Endothelial cell of umbilical vein (primary cell): ENCODE measurements at regions not wholly inside any gene's neighbourhood (a gene's known extent, or its start where the extent isn't known, plus 50 kb on each side); places are given as distances from the start of the nearest gene placed in this dataset.

ENCODE experiments used
- BruUV-seq: library from RNA; stranded (reverse); fragments of 400-500 nt; replicated peaks from 2 replicates; lab custom pipeline; 2021; lab: Mats Ljungman, UMichigan
- CTCF ChIA-PET: fragments of 300-600, 350-600 bp; sonication (Branson Sonifier 250); formaldehyde crosslinking; loops from one replicate; lab custom pipeline; 2021; ENCODE audit warnings: antibody characterized with exemption, inconsistent platforms; lab: Charles Lee
- POLR2A ChIA-PET: fragments of 300-600, 350-600 bp; sonication (Branson Sonifier 250); formaldehyde crosslinking; loops from one replicate; lab custom pipeline; 2021; ENCODE audit warnings: antibody characterized with exemption, inconsistent platforms; lab: Charles Lee
- DNase-seq: peaks from one replicate; pipeline ENCODE4 v3.0.0-alpha.2; 2011; ENCODE audit warnings: low read depth, low spot score
- FAIRE-seq: peaks from 2 replicates; lab custom pipeline; 2011; peaks lifted over from hg19 to GRCh38; lab: Jason Lieb, UNC
- H2AFZ ChIP-seq: 2 replicates; pipeline ENCODE4 v1.6.0; 2012; ENCODE audit warnings: low read depth, low read length, control low read depth, inconsistent platforms
- H3K27ac ChIP-seq: 2 replicates; pipeline ENCODE4 v1.5.1; 2011; ENCODE audit warnings: low read depth, mild to moderate bottlenecking, control low read depth, low read length, moderate library complexity; ENCODE audit not compliant: insufficient read depth
- H3K27me3 ChIP-seq, 2 experiments: 2 replicates each; pipeline versions ENCODE4 v1.6.0 to v1.6.1; 2011; ENCODE audit warnings: low read length in 2 of 2, mixed read lengths in 1 of 2; ENCODE audit not compliant: control insufficient read depth in 2 of 2, insufficient read depth in 2 of 2
- H3K36me3 ChIP-seq, 2 experiments: 2 replicates in 1 of 2; 3 replicates in 1 of 2; pipeline ENCODE4 v1.5.1; 2011; ENCODE audit warnings: low read length in 2 of 2, mild to moderate bottlenecking in 1 of 2, moderate library complexity in 1 of 2; ENCODE audit not compliant: control insufficient read depth in 2 of 2, insufficient read depth in 2 of 2; ENCODE audit errors: extremely low read depth in 1 of 2
- H3K4me1 ChIP-seq: 3 replicates; pipeline ENCODE4 v1.5.1; 2011; ENCODE audit warnings: mild to moderate bottlenecking, low read length; ENCODE audit not compliant: control insufficient read depth, insufficient read depth; ENCODE audit errors: extremely low read depth
- H3K4me2 ChIP-seq: 2 replicates; pipeline ENCODE4 v1.6.1; 2011; ENCODE audit warnings: low read length, control low read depth, mixed read lengths; ENCODE audit not compliant: insufficient read depth
- H3K4me3 ChIP-seq, 3 experiments: fragments of 200-600 bp in 1 of 3; sonication (generic), shearing (Covaris generic) in 1 of 3; replicated peaks in 1 of 3; 2 replicates each; pipeline ENCODE4 v1.5.1; 2011 to 2016; ENCODE audit warnings: control low read depth in 3 of 3, low read length in 3 of 3, mild to moderate bottlenecking in 2 of 3, inconsistent platforms in 1 of 3, low read depth in 1 of 3, moderate library complexity in 1 of 3; ENCODE audit not compliant: insufficient read depth in 1 of 3
- H3K79me2 ChIP-seq: 2 replicates; pipeline ENCODE4 v1.6.0; 2012; ENCODE audit warnings: low read length, inconsistent platforms; ENCODE audit not compliant: control insufficient read depth, insufficient read depth
- H3K9ac ChIP-seq: replicated peaks from 2 replicates; pipeline ENCODE3; 2011; ENCODE audit warnings: low read length, control low read depth; ENCODE audit not compliant: insufficient read depth; ENCODE audit errors: extremely low read depth
- H3K9me1 ChIP-seq: replicated peaks from 3 replicates; pipeline ENCODE4 v1.6.0; 2011; ENCODE audit warnings: mild to moderate bottlenecking, low read length; ENCODE audit not compliant: control insufficient read depth, insufficient read depth; ENCODE audit errors: extremely low read depth
- H3K9me3 ChIP-seq: replicated peaks from 2 replicates; pipeline ENCODE4 v1.5.1; 2012; ENCODE audit warnings: low read length, inconsistent platforms; ENCODE audit not compliant: control insufficient read depth, insufficient read depth
- H4K20me1 ChIP-seq: replicated peaks from 2 replicates; pipeline ENCODE3; 2011; ENCODE audit warnings: mild to moderate bottlenecking, low read length; ENCODE audit not compliant: control insufficient read depth, insufficient read depth; ENCODE audit errors: extremely low read depth
- EZH2 ChIP-seq: IDR thresholded peaks from 2 replicates; pipeline ENCODE4 v1.6.1; 2012; ENCODE audit warnings: borderline replicate concordance, low read depth, mild to moderate bottlenecking, moderate library complexity, low read length, inconsistent platforms; ENCODE audit not compliant: severe bottlenecking
- FOS ChIP-seq: IDR thresholded peaks from 2 replicates; pipeline ENCODE4 v1.6.1; 2011; ENCODE audit warnings: mild to moderate bottlenecking, low read length, moderate library complexity, borderline replicate concordance; ENCODE audit not compliant: insufficient read depth
- GATA2 ChIP-seq: IDR thresholded peaks from 2 replicates; pipeline ENCODE4 v1.7.0; 2011; ENCODE audit warnings: low read depth, mild to moderate bottlenecking, moderate library complexity, mixed read lengths, low read length; ENCODE audit not compliant: insufficient read length, insufficient read depth
- MYC ChIP-seq: IDR thresholded peaks from one replicate; pipeline ENCODE4 v1.6.1; 2011; ENCODE audit warnings: mild to moderate bottlenecking, low read depth, low read length
- POLR2A ChIP-seq: IDR thresholded peaks from 2 replicates; pipeline ENCODE4 v1.6.1; 2012; ENCODE audit warnings: low read depth, mild to moderate bottlenecking, control low read depth, low read length
- POLR2AphosphoS5 ChIP-seq: IDR thresholded peaks from 2 replicates; pipeline ENCODE4 v1.6.1; 2012; ENCODE audit warnings: low read depth, mild to moderate bottlenecking, control low read depth, low read length, moderate library complexity; ENCODE audit not compliant: insufficient read depth
- dilution Hi-C: fragments of 300-500 bp; cut with MboI; formaldehyde crosslinking; loops from one replicate; pipeline ENCODE4 v1.15.0; 2019; ENCODE audit warnings: low sequenced_read_pairs; ENCODE audit not compliant: extremely low pct_ligation_motif_present
- intact Hi-C: fragments of 100-400 bp; cut with micrococcal nuclease; formaldehyde crosslinking; loops from one replicate; pipeline ENCODE4 v1.10.0; 2022
- TF ChIP-seq, protein P1 (sequence below), 2 donors: IDR thresholded peaks; 1 replicate in 1 of 2; 2 replicates in 1 of 2; pipeline ENCODE4 v1.5.1; 2011; ENCODE audit warnings: low read length in 2 of 2, mild to moderate bottlenecking in 2 of 2, moderate library complexity in 2 of 2, control low read depth in 1 of 2, inconsistent platforms in 1 of 2, low read depth in 1 of 2; ENCODE audit not compliant: insufficient read depth in 1 of 2; ENCODE audit errors: extremely low read depth in 1 of 2

- Histone ChIP-seq H3K9ac (no peak overlapping the region), H4K20me1 (no peaks in the 10 kb centered on the region), H2AFZ (no peak overlapping the region), H3K4me3 (no peak overlapping the region), H3K27me3 (no peaks in the 10 kb centered on the region), H3K9me1 (no peaks in the 10 kb centered on the region), H3K9me3 (peaks cover 4% of the 10 kb centered on the region), H3K79me2 (no peaks in the 10 kb centered on the region), H3K4me2 (no peak overlapping the region), H3K4me1 (no peaks in the 10 kb centered on the region), H3K27ac (no peak overlapping the region), H3K36me3 (no peaks in the 10 kb centered on the region)
- dilution Hi-C loops (no loop called here), intact Hi-C loops (no loop called here)
- no peak for TF ChIP-seq MYC
- TF ChIP-seq, protein P1, sequence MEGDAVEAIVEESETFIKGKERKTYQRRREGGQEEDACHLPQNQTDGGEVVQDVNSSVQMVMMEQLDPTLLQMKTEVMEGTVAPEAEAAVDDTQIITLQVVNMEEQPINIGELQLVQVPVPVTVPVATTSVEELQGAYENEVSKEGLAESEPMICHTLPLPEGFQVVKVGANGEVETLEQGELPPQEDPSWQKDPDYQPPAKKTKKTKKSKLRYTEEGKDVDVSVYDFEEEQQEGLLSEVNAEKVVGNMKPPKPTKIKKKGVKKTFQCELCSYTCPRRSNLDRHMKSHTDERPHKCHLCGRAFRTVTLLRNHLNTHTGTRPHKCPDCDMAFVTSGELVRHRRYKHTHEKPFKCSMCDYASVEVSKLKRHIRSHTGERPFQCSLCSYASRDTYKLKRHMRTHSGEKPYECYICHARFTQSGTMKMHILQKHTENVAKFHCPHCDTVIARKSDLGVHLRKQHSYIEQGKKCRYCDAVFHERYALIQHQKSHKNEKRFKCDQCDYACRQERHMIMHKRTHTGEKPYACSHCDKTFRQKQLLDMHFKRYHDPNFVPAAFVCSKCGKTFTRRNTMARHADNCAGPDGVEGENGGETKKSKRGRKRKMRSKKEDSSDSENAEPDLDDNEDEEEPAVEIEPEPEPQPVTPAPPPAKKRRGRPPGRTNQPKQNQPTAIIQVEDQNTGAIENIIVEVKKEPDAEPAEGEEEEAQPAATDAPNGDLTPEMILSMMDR (IDR thresholded peaks at IDR 0.05; ENCODE audit: extremely low read depth in 1 of 2, insufficient read depth in 1 of 2, low read depth in 1 of 2, low read length in 2 of 2), result no peak
- no peak for TF ChIP-seq GATA2
- no peak for TF ChIP-seq FOS
- TF ChIP-seq POLR2AphosphoS5, result no peak
- no peak for TF ChIP-seq POLR2A
- no peak for TF ChIP-seq EZH2
- no TSS peak for BruUV-seq
- DNase-seq, result no peak
- POLR2A ChIA-PET, result no interaction called here
- FAIRE-seq, result no peak
- CTCF ChIA-PET, result no interaction called here
Measured at GRCh38 chr10:108696792-108697477, 1226.4 kb downstream of the XPNPEP1 start.
